Natural killer cell (primary cell): ENCODE measurements at regions not wholly inside any gene's neighbourhood (a gene's known extent, or its start where the extent isn't known, plus 50 kb on each side); places are given as distances from the start of the nearest gene placed in this dataset.

Experiments
- ATAC-seq, 3 donors: fragments of 150-1000 bp in 2 of 3; fragments of 200-7000 bp in 1 of 3; cut with Tn5 transposase; 1 replicate in 1 of 3; 2 replicates in 2 of 3; pipeline ENCODE4 v1.10.0; 2021; ENCODE audit warnings: mild to moderate bottlenecking in 2 of 3, moderate library complexity in 2 of 3
- DNase-seq, 2 donors: peaks; one replicate each; pipeline versions ENCODE4 v3.0.0 to v3.0.0-alpha.2; 2013 to 2021; ENCODE audit warnings: mixed read lengths in 1 of 2
- H3K27ac ChIP-seq: one replicate; pipeline ENCODE4 v1.5.1; 2013; ENCODE audit warnings: mild to moderate bottlenecking, low read length
- H3K27me3 ChIP-seq: one replicate; pipeline ENCODE4 v1.6.1; 2013; ENCODE audit warnings: low read length; ENCODE audit not compliant: control insufficient read depth, insufficient read depth
- H3K36me3 ChIP-seq: one replicate; pipeline ENCODE4 v1.6.1; 2013; ENCODE audit warnings: low read length; ENCODE audit not compliant: control insufficient read depth, insufficient read depth
- H3K4me1 ChIP-seq: one replicate; pipeline ENCODE4 v1.6.1; 2013; ENCODE audit warnings: low read length; ENCODE audit not compliant: control insufficient read depth, insufficient read depth
- H3K4me3 ChIP-seq: one replicate; pipeline ENCODE4 v1.5.1; 2013; ENCODE audit warnings: low read length
- H3K9me3 ChIP-seq: one replicate; pipeline ENCODE4 v1.6.1; 2013; ENCODE audit warnings: low read length; ENCODE audit not compliant: control insufficient read depth, insufficient read depth
- H3K27ac Mint-ChIP-seq, 2 donors: one replicate each; pipeline ENCODE4 v1.8.0; 2022; ENCODE audit warnings: mild to moderate bottlenecking in 2 of 2, mixed read lengths in 2 of 2, moderate library complexity in 1 of 2
- H3K27me3 Mint-ChIP-seq, 2 donors: one replicate each; pipeline ENCODE4 v1.8.0; 2022; ENCODE audit warnings: low read depth in 2 of 2, mixed read lengths in 2 of 2
- H3K36me3 Mint-ChIP-seq: one replicate; pipeline ENCODE4 v1.8.0; 2022; ENCODE audit warnings: mixed read lengths
- H3K4me1 Mint-ChIP-seq, 2 donors: one replicate each; pipeline ENCODE4 v1.8.0; 2022; ENCODE audit warnings: mixed read lengths in 2 of 2
- H3K4me3 Mint-ChIP-seq: one replicate; pipeline ENCODE4 v1.8.0; 2022; ENCODE audit warnings: mild to moderate bottlenecking, moderate library complexity, mixed read lengths
- H3K9me3 Mint-ChIP-seq, 2 donors: one replicate each; pipeline ENCODE4 v1.8.0; 2022; ENCODE audit warnings: mixed read lengths in 2 of 2
- CTCF ChIP-seq: fragments of 200-600 bp; IDR thresholded peaks from one replicate; pipeline ENCODE4 v1.8.0; 2022; ENCODE audit warnings: antibody characterized with exemption
- WGBS: methylation state at CpG from one replicate; pipeline ENCODE4 v1.1.7; 2013; ENCODE audit warnings: missing lambda C conversion rate; ENCODE audit not compliant: insufficient coverage; 5-methylcytosine and 5-hydroxymethylcytosine counted together
- intact Hi-C: fragments of 100-400 bp; cut with micrococcal nuclease; formaldehyde crosslinking; loops from one replicate; pipeline ENCODE4 v1.14.2; 2022

GRCh38 chr11:109914809-109915653 lies 178.2 kb upstream of the ZC3H12C start:
- peaks cover 8 to 10% of the 10 kb centered on the region in 2 donors for H3K9me3 Mint-ChIP-seq
- no peak for DNase-seq

GRCh38 chr11:109926941-109927340 lies 166.3 kb upstream of the ZC3H12C start:
- Histone ChIP-seq H3K27ac (no peak overlapping the region), H3K4me3 (no peak overlapping the region), H3K4me1 (no peaks in the 10 kb centered on the region), H3K36me3 (no peaks in the 10 kb centered on the region), H3K9me3 (peaks cover 3% of the 10 kb centered on the region), H3K27me3 (no peaks in the 10 kb centered on the region)
- H3K9me3 Mint-ChIP-seq: peaks cover 2 to 3% of the 10 kb centered on the region in 2 donors
- WGBS: no CpG with 5 or more reads among the region's 3 CpGs
- TF ChIP-seq CTCF: no peak
- no peak for DNase-seq
- intact Hi-C loops: no loop called here
- no peaks in the 10 kb centered on the region for H3K27me3 Mint-ChIP-seq
- no peak overlapping the region for H3K4me3 Mint-ChIP-seq
- ATAC-seq: no peak
- no peaks in the 10 kb centered on the region for H3K4me1 Mint-ChIP-seq
- no peaks in the 10 kb centered on the region for H3K36me3 Mint-ChIP-seq
- H3K27ac Mint-ChIP-seq: no peak overlapping the region

More at GRCh38 chr11:109914809-109915653, 178.2 kb upstream of the ZC3H12C start:
- no peak overlapping the region for H3K4me3 Mint-ChIP-seq
- intact Hi-C loops: no loop called here
- H3K27me3 Mint-ChIP-seq: no peaks in the 10 kb centered on the region
- H3K27ac Mint-ChIP-seq: no peak overlapping the region
- no peaks in the 10 kb centered on the region for H3K36me3 Mint-ChIP-seq
- TF ChIP-seq CTCF: no peak
- H3K27me3 ChIP-seq: no peaks in the 10 kb centered on the region
- H3K4me3 ChIP-seq: no peak overlapping the region
- H3K4me1 Mint-ChIP-seq: no peaks in the 10 kb centered on the region
- H3K36me3 ChIP-seq: no peaks in the 10 kb centered on the region
- H3K27ac ChIP-seq: no peak overlapping the region
- H3K9me3 ChIP-seq: no peaks in the 10 kb centered on the region
- no peak for ATAC-seq
- no peaks in the 10 kb centered on the region for H3K4me1 ChIP-seq
- 44% methylated on average over 3 of the region's 5 CpGs for WGBS

- intact Hi-C loops: no loop called here
- no peaks in the 10 kb centered on the region for H3K4me1 ChIP-seq
- Mint-ChIP-seq H3K27me3 (peaks cover 0 to 3% of the 10 kb centered on the region in 2 donors), H3K36me3 (no peaks in the 10 kb centered on the region), H3K27ac (no peak overlapping the region), H3K9me3 (no peaks in the 10 kb centered on the region), H3K4me3 (no peak overlapping the region), H3K4me1 (no peaks in the 10 kb centered on the region)
- no peak overlapping the region for H3K4me3 ChIP-seq
- H3K36me3 ChIP-seq: no peaks in the 10 kb centered on the region
- no peak overlapping the region for H3K27ac ChIP-seq
- 84% methylated on average over 3 of the region's 3 CpGs for WGBS
- DNase-seq (no peak), ATAC-seq (no peak)
- no peak for TF ChIP-seq CTCF
- H3K9me3 ChIP-seq: no peaks in the 10 kb centered on the region
- no peaks in the 10 kb centered on the region for H3K27me3 ChIP-seq
These were observed 163.9 kb upstream of the ZC3H12C start for GRCh38 chr11:109929308-109929707.

- Histone ChIP-seq H3K9me3 (no peaks in the 10 kb centered on the region), H3K27me3 (no peaks in the 10 kb centered on the region), H3K27ac (no peak overlapping the region), H3K4me3 (no peak overlapping the region), H3K36me3 (no peaks in the 10 kb centered on the region), H3K4me1 (no peaks in the 10 kb centered on the region)
- Mint-ChIP-seq H3K27me3 (peaks cover 0 to 5% of the 10 kb centered on the region in 2 donors), H3K36me3 (no peaks in the 10 kb centered on the region), H3K9me3 (no peaks in the 10 kb centered on the region), H3K27ac (no peak overlapping the region), H3K4me1 (no peaks in the 10 kb centered on the region), H3K4me3 (no peak overlapping the region)
- no peak for DNase-seq
- no peak for TF ChIP-seq CTCF
- ATAC-seq: no peak
- WGBS: 97% methylated on average over 3 of the region's 4 CpGs
- intact Hi-C loops: no loop called here
These were observed 160.1 kb upstream of the ZC3H12C start for GRCh38 chr11:109933126-109933525.
